A549 (cell line): ENCODE measurements at regions not wholly inside any gene's neighbourhood (a gene's known extent, or its start where the extent isn't known, plus 50 kb on each side); places are given as distances from the start of the nearest gene placed in this dataset.

ENCODE experiments used
- CBX8 ChIP-seq: fragments of 200-600 bp; sonication (generic); IDR thresholded peaks from 2 replicates; pipeline ENCODE4 v1.6.1; 2016
- KDM1A ChIP-seq: fragments of 200-600 bp; sonication (generic); IDR thresholded peaks from 2 replicates; pipeline ENCODE4 v1.6.1; 2016; ENCODE audit warnings: low read depth, mild to moderate bottlenecking
- MAZ ChIP-seq: fragments of 150-350 bp; IDR thresholded peaks from 2 replicates; pipeline ENCODE4 v1.6.1; 2014; ENCODE audit warnings: antibody characterized with exemption, low read depth, low read length, borderline replicate concordance
- POLR2A ChIP-seq: IDR thresholded peaks from 2 replicates; pipeline ENCODE4 v1.6.1; 2012; ENCODE audit warnings: mild to moderate bottlenecking, low read length
- SMC3 ChIP-seq: fragments of >200 bp; sonication (Bioruptor Twin); formaldehyde crosslinking; IDR thresholded peaks from 3 replicates; pipeline ENCODE4 v1.6.1; 2018; ENCODE audit warnings: inconsistent platforms
- TF ChIP-seq, protein P1 (sequence below): fragments of >200 bp; sonication (Bioruptor Twin); formaldehyde crosslinking; IDR thresholded peaks from 3 replicates; pipeline ENCODE4 v1.6.1; 2016

DNA sequence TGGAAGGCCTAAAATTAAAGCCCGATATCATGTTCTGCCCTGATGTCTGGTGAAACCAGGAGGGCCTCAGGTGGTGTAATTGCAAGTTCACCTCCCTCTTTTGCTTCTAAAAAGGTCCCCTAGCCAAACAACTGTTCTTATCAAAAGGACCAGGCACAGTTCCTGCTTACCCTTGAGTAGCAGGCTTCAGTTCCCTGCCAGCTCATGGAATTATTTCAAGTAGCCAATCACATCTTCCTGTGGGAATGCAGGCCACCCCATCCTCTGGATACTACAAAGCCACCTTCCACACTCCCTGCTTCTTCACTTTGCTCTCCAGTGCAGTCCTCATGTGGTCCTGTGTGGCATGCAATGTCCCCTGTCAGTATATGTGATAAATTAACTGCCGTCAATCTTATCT, 97.7 kb upstream of the GALNT17 start:
- TF ChIP-seq SMC3 (no peak), POLR2A (no peak), KDM1A (no peak), MAZ (no peak), CBX8 (no peak)
- TF ChIP-seq, protein P1, sequence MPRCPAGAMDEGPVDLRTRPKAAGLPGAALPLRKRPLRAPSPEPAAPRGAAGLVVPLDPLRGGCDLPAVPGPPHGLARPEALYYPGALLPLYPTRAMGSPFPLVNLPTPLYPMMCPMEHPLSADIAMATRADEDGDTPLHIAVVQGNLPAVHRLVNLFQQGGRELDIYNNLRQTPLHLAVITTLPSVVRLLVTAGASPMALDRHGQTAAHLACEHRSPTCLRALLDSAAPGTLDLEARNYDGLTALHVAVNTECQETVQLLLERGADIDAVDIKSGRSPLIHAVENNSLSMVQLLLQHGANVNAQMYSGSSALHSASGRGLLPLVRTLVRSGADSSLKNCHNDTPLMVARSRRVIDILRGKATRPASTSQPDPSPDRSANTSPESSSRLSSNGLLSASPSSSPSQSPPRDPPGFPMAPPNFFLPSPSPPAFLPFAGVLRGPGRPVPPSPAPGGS = no peak
